Kasumi-1 (cell line): ENCODE measurements at regions not wholly inside any gene's neighbourhood (a gene's known extent, or its start where the extent isn't known, plus 50 kb on each side); places are given as distances from the start of the nearest gene placed in this dataset.

Experiments
- DNase-seq, 2 experiments: peaks; one replicate each; lab custom pipeline; 2025; lab: John Stamatoyannopoulos, UW

DNA sequence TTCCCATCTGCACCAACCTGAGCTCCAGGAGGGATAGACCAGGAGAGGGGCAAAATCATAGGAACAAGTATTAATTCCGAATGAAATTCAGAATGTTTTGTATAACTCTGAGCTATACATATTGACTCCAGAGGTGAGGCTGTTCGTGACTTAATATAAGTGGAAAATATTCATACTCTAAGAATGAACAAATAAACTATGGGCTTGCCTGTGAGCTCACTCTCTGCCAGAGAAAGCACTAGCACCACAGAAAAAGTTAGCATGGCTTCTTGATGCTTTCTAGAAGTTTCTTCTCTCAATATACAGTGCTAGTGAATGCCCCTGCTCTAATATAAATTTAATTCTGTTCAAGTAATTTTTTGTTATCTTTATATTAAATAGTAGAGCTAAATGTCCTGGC lies 1536.4 kb upstream of the FLRT2 start:
- DNase-seq = no peak

DNA sequence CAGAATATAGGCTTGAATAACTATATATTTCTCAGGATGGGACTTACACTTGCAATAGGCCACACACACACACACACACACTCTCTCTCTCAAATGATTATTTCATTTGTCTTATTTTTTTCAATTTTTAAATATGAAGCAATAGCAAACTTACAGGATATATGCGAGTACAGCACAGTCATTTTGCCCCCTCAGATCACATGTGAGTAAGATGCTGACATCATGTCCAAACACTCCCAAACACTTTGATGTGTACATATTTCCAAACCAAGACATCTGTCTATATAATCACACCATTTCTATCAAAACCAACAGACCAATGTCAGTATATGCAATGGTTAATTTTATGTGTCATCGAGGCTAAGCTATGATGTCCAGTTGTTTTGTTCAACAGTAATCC lies 1535.9 kb upstream of the FLRT2 start:
- DNase-seq = no peak

DNA sequence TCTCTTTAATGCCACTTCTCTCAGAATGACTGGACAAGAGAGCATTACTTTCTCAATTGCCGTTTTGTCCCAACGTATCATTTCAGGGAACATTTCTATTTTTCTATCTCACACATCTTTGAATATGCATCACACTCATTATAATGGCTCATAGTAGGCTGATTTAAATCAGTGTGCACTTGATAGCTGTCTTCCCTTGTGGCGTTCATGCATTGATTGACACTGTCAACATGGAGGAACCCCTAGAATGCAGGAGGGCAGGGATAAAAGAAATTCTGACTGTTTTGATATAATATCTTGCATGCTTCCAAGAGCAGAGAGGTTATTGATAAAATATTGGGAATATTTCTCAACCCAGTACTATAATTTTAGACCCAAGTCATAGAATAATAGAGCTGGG lies 1528.9 kb upstream of the FLRT2 start:
- DNase-seq = no peak

DNA sequence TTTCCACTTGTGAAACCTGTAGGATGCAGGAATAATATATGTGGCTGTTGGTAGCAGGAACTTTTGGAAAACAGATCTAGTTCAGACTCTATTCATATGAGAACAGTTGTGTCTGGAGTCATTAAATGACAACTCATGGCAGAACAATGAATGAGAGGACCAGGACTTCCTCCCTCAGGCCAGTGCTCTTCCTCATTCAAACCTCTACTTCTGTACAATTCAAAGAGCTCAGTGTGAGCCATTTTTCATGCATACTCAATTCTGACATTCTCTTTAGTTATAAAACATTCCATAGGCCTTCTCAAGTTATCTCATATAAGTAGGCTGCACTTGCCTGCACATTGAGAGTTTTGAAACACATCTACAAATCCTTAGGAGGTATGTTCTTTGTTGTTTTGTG lies 1526.6 kb upstream of the FLRT2 start:
- DNase-seq = no peak

DNA sequence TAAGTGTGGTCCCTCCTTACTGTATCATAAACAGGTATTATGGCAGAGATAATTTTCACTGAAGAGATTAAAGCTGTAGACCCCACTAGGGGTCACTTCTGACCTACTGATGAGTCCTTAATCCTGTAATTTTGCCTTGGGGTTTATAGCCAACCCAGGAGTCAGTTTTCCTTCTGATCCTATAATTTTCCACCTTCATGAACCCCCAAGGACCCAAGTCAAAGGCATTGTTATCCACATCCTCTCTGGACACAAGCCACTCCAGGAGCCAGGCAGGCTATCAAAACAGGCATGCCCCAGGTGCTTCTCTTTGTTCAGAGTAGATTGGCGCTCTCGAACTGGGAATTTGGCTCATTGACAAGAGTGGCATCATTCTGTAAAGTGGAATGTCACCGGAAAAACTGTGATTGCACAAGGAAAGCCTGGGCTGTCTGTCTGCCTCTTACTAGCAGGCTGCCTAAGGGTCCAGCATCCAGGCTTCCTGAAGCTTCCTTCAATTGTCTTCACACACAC lies 1523.2 kb upstream of the FLRT2 start:
- peak in 1 of 2 experiments; percentile 1 for DNase-seq

DNA sequence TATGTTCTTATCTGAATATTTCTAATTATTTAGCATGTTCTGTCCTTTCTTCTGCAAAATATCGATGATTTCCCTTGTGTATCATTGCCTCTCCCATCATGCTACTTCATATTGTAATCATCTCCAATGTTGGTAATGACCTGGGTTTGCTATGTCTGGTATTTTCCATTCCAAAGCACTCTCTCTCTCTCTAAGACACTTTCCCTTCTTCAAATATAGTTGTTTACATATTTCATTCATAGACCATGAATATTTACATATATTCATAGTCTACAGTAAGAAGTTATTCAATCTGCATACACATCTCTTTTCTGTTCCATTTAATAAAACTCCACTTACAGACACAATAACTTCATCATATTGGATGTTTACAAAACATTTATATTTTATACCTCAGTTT lies 1516.5 kb upstream of the FLRT2 start:
- DNase-seq = no peak

DNA sequence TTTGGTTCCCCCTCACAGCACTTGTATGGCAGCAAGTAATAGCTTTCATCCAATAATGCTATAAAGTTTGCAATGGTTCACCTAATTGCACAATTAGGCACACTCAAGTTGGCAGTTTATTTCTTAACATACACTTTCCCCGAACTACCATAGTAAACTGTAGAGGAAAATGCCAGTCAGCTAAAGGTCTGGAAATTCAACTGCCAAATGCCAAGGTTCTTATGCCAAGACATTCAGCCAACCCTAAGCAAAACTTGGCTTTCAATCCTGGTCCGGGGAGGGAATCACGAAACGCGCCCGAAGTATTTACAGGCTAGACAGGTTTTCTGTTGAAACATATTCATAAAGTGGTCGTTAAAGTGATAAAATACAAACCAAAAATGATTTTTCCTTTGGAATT lies 1512.4 kb upstream of the FLRT2 start:
- no peak for DNase-seq

DNA sequence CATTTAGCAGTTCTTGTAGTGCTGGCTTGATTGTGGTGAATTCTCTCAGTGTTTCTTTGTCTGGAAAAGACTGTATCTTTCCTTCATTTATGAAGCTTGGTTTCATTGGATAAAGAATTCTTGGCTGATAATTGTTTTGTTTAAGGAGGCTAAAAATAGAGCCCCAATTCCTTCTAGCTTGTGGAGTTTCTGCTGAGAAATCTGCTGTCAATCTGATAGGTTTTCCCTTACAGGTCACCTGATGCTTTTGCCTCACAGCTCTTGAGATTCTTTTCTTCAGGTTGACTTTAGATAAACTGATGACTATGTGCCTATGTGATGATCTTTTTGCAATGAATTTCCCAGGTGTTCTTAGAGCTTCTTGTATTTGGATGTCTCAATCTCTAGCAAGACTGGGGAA lies 1508.5 kb upstream of the FLRT2 start:
- no peak for DNase-seq

DNA sequence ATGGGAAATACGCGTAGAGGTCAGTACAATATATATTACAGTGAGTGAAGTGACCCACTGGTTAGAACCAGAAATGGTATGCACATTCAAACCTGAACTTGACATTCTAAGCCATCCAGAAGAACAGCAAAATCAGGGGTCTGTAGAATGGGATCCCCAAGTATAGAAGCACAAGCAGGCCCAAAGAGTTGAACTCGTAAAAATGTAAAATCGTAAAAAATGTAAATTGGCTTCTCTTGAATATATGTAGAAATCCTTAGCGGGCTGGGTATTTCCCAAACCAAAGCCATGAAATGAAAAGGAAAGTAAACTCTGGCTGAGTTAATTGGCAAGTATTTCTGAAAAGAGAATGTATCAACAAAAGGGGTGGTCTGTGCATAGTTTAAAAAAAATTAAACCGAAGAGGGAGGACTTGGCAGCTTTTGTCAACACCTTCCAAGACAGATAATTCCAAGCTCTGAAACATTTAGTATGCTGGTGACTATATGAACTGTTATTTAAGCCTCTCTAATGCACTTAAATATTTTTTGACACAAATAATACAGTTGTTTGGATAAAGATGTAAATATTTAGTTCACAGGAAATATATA lies 1505.6 kb upstream of the FLRT2 start:
- no peak for DNase-seq

DNA sequence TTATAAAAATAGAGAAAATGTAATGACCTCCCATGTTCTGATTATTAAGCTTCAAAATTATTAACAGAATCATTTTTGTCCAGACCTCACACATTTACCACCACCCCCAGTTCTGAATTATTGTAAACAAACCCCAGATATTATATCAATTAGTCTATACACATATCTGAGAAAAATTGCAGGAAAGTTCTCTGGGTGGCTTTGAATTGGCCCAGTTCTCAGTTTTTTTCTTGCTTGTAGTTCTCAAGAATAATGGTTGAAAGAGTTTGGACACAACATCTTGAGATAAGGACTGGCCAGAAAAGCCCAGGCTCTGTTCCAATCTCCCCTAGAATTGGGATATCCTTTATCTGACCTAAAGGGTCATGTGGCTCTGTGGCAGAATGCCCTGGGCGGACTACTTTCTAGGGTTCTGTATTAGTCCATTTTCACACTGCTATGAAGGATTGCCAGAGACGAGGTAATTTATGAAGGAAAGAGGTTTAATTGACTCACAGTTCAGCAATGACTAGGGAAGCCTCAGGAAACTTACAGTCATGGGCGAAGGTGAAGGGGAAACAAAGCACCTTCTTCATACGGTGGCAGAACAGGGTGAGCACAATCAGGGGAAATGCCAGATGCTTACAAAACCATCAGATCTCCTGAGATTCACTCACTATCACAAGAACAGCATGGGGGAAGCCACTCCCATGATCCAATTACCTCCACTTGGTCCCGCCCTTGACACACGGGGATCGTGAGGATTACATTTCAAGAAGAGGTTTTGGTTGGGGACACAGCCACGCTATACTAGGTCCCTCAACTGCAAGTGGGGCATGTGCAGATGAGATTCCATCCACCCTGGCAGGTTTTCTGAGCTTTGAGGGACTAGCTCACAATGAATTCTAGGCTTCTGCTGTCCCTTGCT lies 1504.6 kb upstream of the FLRT2 start:
- no peak for DNase-seq

DNA sequence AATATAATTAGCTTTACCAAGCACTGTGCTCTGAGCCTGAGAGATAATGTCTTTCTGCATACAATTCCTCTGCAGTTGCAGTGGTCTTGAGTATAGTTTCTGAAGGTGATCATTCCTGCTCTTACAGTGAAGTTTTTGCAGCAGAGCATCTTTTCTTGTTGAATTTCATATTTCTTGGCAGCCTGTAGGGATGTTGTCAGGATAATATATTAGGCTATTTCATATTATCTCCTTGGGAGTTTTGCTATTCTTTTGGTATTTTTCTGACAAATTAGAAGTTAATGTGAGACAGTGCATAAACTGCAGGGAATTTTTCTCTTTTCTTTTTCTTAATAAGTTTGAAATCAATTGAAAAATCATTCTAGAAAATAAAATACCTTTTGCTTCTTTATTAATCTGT lies 1502.6 kb upstream of the FLRT2 start:
- DNase-seq = no peak

DNA sequence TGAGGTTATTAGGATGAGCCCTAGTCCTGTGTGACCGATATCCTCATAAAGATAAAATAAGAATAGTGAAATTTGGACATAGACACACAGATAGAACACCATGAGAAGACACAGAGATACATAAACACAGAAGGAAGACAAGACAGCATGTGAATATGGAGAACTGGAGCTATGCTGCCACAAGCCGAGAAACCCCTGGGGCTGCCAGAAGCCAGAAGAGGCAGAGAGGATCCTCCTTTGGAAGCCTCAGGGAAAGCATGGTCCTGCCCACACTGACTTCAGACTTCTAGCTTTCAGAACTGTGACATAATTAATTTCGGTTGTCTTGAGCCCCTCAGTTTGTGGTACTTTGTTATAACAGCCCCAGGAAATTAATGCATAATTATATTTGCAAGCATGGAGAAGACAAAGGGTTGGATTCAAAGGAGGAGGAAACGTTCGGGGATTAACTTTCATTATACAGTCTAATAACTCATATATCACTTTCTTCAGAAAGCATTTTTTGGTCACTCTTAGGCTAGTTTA lies 1501.8 kb upstream of the FLRT2 start:
- no peak for DNase-seq

DNA sequence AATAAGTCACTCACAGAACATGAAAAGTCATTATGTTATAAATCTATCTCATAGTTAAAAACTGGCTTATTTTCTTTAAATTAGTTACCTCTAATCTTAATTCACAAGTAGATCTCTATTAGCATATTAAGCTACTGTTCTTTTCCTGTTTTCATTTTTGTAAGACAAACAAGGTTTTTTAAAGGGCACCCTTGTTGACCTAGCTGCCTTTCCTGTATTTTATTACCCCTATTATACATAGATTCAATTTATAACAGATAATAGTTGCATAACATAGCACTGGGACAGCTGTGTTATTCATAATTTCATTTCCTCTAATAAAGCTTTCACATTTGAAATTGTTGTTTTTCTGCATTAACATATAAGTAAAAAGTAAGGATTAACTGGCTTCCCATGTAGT lies 1500.7 kb upstream of the FLRT2 start:
- DNase-seq = no peak

DNA sequence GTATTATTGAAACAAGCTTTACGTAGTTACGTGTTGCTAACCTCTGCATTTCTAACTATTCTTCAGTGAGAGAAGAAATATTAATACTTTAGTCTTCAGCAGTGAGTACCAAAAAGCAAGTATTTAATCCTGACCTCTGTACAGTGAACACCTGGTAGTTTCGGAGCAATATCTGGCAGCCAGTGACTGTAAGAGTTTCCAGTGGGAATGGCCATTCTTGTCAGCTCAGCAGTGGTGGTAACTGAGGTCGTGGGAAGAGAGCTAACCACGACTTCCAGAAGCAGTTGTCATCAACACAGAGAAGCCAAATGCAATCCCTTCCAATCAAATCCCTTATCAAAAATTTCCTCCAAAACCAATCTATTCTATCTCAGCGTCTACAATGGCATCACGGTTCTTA lies 1500.2 kb upstream of the FLRT2 start:
- DNase-seq = no peak

DNA sequence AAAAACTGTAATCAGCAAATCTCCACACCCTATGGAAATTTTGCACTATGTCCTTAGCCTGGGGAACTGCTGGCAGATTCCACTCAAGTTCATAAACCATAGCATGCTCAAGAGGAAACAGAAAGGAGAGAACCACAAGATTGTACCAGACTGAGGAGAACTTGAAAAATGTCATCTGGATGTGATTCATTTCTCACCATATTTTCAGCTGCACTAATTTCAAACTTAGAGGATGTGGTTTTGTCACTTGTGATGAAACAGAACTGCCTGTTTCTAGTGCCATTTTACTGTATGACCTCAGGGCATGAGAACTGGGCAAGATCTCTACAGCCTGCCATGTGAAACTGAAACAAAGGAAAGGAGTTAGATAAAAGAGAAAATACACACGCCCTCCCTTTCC lies 1493.1 kb upstream of the FLRT2 start:
- DNase-seq = peak; percentile 89 to 90

DNA sequence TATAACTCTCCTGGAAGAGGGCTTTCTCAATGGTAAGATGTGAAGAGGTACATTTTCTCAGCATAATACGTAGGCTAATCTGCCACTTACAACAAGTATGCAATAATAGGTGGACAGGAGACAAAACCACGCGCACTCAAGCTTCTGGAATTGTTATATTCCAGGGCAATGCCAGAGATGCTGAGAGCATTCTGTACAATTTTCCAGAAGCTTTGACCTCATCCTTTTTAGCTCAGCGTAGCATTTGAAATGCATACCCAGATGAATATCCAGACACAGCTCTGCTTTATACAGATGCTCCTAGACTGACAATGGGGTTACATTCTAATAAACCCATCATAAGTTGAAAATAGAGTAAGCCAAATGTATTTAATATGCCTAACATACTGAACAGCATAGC lies 1492.4 kb upstream of the FLRT2 start:
- no peak for DNase-seq

DNA sequence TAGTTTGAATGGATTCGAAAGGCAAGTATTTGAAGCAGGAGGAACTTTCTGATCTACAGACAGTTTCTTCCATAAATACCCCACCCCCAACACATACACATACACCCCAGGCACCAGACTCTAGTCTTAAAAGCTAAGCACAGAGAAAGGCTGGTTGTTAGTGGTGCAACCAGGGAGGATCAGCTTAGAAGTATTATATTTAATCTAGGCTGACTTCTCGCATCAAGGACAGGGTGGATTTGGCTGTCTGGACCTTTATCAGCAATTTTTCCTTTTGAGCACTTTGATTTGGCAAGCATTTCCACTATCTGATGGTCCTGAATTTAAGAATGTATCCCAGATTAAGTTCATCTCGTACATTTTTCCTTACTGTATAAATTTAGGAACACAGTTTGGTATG lies 1489.8 kb upstream of the FLRT2 start:
- no peak for DNase-seq

DNA sequence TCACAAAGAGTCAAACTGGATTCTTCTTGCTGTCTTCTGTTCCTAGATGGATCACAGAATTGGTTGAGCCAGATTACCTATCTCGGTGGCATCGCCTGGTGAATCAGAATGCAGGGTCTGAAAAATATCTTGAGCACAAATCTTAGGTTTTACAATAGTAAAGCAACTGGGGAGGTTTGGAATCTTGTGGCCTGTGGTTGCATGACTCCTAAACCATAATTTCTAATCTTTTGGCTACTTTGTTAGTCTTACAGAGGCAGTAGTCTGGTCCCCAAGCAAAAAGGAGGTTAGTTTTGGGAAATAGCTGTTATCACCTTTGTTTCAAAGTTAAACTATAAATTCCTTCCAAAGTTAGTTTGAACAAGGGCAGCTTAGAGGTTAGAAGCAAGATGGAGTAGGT lies 1488.5 kb upstream of the FLRT2 start:
- no peak for DNase-seq

DNA sequence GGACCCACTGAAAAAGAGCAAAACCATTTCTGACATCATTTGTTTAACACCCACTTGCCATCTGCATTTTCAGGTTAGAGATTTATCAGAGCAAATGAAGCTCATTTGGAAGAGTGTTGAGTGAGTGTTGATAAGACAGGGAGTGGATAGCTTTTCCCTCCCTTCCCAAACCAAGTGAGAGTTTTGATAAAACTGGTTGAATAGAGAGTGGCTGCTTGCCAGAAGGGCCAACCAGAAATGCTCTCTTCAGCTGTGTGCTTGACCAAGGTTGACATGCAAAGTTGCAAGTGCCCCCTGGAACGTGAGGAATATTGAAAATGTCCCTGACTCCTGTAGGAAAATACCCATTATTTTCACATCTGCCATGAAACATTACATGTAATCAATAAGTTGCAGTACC lies 1487.0 kb upstream of the FLRT2 start:
- no peak for DNase-seq

DNA sequence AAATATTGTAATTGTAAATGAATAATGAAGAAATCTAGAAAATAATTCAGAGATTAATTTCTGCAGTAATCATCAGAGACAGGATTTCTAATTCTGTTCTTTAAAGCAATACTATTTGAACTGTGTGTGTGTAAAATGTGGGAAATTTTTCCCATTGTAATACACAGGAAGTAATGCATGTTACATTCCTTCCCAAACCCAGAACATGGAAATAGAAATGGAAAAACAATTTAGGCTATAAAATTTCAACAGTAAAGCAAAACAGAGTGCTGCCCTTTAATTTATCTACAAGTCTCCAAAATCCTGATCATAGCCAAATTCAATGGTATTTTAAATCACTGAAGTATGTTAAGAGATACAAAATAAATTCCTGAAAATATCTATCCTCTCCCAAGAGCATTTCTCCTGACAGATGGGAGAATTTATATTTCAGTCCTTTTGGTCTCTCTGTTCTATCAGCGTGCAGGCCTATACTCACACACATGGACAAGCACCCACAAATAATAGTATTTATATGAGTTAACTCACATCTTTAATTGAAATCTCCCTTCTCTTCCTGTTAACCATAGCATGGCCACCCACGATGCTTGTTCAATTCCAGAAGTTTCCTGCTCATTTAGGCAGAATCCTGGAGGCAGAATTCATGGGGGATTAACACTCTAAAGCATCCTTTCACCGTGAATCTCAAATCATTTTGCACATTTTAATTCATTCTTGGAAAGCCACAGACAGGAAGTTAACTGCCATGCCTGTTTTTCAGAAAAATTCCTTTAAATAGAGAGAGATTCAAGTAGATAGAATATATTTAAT lies 1465.4 kb upstream of the FLRT2 start:
- no peak for DNase-seq

DNA sequence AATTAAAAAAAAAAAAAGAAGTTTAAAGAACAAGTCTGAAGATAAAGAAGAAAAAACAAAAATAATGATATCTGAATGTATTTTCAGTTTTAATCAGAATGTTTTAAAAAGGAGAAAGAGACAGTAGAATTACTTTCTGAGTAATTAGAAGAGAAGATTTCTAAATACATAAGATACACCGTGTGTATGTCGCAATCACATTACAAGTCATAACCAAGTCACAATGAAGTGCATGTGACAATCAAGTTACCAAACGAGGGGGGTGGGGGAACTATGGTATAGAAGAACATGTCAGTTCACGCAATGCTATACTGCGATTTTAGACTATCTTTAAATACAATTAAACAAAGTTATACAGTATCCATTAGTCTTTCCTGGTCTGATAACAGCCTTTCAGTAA lies 1464.1 kb upstream of the FLRT2 start:
- DNase-seq = no peak

DNA sequence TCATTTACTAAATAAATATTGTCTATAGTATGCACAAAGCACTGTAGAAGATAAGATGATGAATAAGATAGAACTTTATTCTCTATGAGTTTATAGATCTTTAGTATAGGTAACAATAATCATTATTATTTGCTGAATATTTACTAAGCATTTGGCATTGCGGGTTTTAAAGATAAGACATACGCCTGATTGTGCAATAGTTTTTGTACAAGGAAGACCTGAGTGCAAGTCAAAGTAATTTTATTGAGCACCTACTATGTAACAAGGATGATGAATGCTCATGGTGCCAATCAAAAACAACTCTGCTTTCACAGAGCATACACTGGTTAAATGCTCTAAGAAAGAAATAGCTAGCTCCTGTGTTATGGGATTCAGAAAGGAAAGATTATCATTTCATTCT lies 1461.7 kb upstream of the FLRT2 start:
- DNase-seq = no peak

DNA sequence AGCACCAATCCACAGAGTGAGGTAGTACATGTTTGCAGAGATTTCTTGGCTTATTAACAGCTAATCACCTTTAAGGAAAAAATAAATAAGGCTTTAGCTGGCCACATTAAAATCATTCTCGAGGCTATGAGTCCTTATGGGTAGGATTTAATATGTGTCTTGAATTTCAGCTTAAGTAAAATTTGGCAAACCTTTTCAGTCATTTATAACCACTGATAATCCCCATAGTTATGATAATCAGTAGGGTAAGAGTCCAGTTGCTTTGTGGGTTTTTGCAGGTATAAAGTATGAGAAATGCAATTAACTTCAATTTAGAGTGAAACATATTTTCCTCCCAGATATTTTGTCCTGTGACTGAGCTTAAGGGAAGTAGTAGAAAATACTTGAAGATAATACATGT lies 1458.9 kb upstream of the FLRT2 start:
- DNase-seq = no peak
